GM10266 (cell line): ENCODE measurements at regions not wholly inside any gene's neighbourhood (a gene's known extent, or its start where the extent isn't known, plus 50 kb on each side); places are given as distances from the start of the nearest gene placed in this dataset.

Experiments
- DNase-seq: peaks from one replicate; pipeline ENCODE4 v3.0.0; 2012; ENCODE audit errors: extremely low spot score
- TF ChIP-seq, protein P1 (sequence below): IDR thresholded peaks from 2 replicates; pipeline ENCODE4 v1.5.1; 2012; ENCODE audit warnings: mild to moderate bottlenecking, low read depth; ENCODE audit not compliant: control insufficient read depth, insufficient read depth; ENCODE audit errors: missing control alignments

DNA sequence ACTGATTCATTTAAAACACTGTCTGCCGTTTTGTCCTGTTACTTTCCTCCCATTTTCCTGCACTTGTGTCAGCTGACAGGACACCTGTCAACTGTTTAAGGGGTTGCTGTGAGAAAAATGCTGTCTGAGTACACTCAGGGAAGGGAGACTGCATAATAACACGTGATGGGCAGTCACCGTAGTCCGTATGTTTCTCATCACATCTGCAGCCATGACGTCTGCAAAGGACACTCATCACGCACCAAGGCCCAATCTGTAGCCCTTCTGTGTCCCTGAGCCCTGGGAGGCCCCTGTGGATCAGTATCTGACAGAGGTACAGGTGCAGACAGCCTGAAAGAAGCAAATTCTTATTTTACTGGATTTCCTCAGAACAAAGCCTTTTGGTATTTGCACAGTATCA lies 396.3 kb downstream of the YTHDC2 start:
- no peak for DNase-seq
- TF ChIP-seq, protein P1, sequence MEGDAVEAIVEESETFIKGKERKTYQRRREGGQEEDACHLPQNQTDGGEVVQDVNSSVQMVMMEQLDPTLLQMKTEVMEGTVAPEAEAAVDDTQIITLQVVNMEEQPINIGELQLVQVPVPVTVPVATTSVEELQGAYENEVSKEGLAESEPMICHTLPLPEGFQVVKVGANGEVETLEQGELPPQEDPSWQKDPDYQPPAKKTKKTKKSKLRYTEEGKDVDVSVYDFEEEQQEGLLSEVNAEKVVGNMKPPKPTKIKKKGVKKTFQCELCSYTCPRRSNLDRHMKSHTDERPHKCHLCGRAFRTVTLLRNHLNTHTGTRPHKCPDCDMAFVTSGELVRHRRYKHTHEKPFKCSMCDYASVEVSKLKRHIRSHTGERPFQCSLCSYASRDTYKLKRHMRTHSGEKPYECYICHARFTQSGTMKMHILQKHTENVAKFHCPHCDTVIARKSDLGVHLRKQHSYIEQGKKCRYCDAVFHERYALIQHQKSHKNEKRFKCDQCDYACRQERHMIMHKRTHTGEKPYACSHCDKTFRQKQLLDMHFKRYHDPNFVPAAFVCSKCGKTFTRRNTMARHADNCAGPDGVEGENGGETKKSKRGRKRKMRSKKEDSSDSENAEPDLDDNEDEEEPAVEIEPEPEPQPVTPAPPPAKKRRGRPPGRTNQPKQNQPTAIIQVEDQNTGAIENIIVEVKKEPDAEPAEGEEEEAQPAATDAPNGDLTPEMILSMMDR: no peak

DNA sequence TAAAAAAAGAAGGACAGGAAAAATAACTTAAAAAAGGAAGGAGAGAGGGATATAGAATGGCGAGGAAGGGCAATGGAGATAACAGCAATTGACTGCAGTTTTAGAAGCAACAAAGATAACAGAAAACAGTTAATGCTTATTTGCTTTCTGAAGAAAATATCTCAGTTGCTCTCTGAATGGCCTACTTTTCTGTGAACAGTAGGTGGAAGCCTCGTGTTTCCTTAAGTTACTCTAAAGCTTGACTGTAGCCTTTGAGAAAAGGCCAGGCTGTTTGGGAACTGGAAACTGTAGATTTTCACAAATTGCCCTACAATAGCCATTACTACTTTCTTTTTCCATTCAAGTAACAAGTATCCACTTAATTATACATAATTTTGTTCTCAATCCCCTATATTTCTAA lies 404.5 kb downstream of the YTHDC2 start:
- TF ChIP-seq, protein P1: no peak
- DNase-seq: no peak

DNA sequence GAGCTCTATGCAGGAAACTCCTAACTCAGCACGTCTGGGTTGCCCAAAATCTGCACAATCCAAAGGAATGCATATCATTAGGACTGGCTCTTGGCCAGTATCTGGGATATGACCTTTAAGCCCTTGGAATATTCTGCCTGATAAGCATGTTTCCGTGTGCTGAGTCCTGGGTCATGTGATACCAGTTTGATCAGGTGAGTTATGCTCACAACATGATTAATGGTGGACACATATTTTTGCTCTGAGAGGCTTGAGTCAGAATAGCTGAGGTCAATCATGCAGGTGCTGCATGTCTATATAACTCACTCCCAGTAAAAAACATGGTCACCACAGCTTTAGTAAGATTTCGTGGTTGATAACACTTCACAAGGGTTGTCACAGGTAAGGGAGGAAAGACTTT lies 408.8 kb downstream of the YTHDC2 start:
- no peak for DNase-seq
- TF ChIP-seq, protein P1: no peak

DNA sequence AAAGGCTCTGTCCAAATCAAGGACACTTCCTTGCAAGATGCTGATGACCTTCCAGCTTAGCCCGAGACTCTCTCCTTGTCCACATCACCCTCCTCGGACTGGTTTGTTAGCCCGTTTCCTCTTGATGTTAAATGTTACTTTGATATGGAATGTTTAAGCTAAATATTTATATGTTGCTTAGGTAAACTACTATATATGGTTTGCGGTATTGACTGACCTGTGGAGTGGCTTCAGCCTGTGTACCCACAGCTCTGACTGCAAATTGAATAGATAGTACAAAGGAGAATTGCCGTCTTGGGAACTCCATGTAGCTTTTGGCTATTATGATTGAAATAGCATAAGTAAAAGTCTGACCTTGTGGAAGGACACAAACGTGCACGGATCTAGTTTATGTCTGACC lies 422.0 kb downstream of the YTHDC2 start:
- TF ChIP-seq, protein P1: no peak

DNA sequence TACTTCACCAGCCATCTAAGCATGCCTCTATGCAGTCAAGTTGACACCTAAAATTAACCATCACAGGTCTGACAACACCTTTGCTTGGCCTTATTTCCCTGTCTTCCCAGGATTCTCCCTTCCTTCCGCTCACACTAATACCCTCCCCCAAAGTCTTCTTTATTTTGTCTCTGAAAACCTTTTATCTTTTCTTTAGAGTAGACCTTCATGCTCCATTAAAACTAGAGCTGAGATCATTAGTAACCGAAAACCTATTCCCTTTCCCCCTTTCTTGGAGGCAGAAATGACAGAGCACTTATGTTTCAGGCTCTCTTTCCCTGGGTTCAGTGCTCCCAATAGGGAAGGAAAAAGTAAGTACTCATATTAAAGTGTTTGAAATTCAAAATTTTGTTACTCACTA lies 423.8 kb downstream of the YTHDC2 start:
- no peak for DNase-seq
- TF ChIP-seq, protein P1: no peak

More for the DNA sequence above, 422.0 kb downstream of the YTHDC2 start:
- no peak for DNase-seq

DNA sequence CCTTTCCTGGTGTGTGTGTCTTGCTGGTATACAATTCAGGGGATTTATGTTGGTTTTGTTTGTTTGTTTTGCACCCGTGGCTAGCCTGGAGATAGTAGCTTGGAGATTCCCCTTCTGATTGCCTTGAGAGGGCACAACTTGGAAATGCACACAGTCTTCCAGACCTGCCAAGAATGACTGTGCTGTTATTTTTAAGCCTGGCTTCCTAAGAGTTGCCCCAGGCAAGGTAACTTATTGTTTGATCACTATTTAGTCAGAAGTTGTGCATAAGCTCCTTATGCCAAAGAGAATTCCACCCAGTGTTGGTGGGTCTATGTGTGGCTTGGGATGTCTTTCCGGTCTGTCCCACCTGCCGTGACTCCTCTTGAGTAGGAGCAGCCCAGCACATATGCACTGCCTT lies 421.9 kb upstream of the KCNN2 start:
- DNase-seq: no peak
- TF ChIP-seq, protein P1: no peak

DNA sequence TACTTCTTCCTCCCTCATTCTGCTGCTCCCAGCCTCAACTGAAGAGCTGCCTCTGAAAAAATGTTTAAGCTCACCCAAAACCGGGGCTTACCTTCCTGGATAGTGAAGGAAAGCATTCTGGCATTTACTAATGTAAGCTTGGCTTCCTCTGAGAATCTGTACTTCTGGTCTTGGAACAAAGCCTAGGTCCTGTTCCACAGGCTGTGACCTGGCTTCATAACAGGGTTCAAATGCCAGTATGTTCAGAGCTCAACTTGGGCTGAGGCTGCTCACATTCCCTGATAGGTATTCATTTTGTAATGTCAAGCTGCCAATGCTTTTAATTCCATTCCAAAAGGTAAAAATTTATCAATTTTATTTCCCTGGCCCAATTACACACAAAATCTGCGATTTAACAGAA lies 411.7 kb upstream of the KCNN2 start:
- TF ChIP-seq, protein P1: no peak
- no peak for DNase-seq

DNA sequence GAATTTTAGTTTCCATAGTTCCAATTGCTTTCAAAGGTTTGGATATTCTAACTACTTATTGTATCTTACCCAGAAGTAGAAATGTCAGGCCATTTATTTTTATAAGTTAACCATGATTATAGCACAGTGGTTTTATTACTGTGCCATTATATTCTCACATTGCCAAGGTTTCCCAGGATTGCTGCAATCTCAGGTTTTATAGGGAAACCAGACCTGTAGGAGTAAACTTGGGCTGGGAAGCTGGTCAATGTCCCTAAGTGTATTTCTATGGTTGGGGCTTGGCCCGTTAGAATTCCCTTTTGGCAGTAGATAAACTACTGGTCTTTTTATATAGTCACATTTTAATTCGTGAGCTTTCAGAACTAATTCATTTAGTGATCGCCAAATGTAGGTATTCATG lies 396.6 kb upstream of the KCNN2 start:
- no peak for DNase-seq
- TF ChIP-seq, protein P1: no peak
